H1 (cell line): ENCODE measurements at regions not wholly inside any gene's neighbourhood (a gene's known extent, or its start where the extent isn't known, plus 50 kb on each side); places are given as distances from the start of the nearest gene placed in this dataset.

ENCODE experiments used
- ATF2 ChIP-seq: IDR thresholded peaks from 2 replicates; pipeline ENCODE4 v1.6.1; 2012; ENCODE audit warnings: low read length, inconsistent platforms
- CREB1 ChIP-seq: IDR thresholded peaks from 2 replicates; pipeline ENCODE4 v1.6.1; 2012; ENCODE audit warnings: inconsistent platforms
- EZH2 ChIP-seq: fragments of 200-600 bp; sonication (generic); IDR thresholded peaks from 2 replicates; pipeline ENCODE4 v1.7.1; 2012; ENCODE audit warnings: low read depth, mild to moderate bottlenecking, moderate library complexity, low read length, inconsistent platforms; ENCODE audit not compliant: severe bottlenecking
- GABPA ChIP-seq: IDR thresholded peaks from 2 replicates; pipeline ENCODE4 v1.6.1; 2011; ENCODE audit warnings: mild to moderate bottlenecking, low read length, moderate library complexity, borderline replicate concordance; ENCODE audit not compliant: insufficient read depth
- HDAC2 ChIP-seq, 2 experiments: fragments of 300-600 bp in 1 of 2; sonication (generic) in 1 of 2; IDR thresholded peaks; 2 replicates each; pipeline ENCODE4 v1.6.1; 2011 to 2012; ENCODE audit warnings: low read depth in 2 of 2, low read length in 2 of 2, mild to moderate bottlenecking in 2 of 2, moderate library complexity in 2 of 2, borderline replicate concordance in 1 of 2, inconsistent platforms in 1 of 2
- KDM1A ChIP-seq: fragments of 200-600, 300-600 bp; sonication (generic); IDR thresholded peaks from 2 replicates; pipeline ENCODE4 v1.7.1; 2016; ENCODE audit warnings: mild to moderate bottlenecking, low read length, borderline replicate concordance
- RXRA ChIP-seq: IDR thresholded peaks from 2 replicates; pipeline ENCODE4 v1.6.1; 2011; ENCODE audit warnings: low read depth, mild to moderate bottlenecking, low read length, moderate library complexity; ENCODE audit not compliant: insufficient read depth
- TF ChIP-seq, protein P1 (sequence below): fragments of 300-600 bp; sonication (generic); IDR thresholded peaks from 2 replicates; pipeline ENCODE4 v1.7.1; 2012; ENCODE audit warnings: low read length, moderate library complexity, mild to moderate bottlenecking, inconsistent platforms; ENCODE audit not compliant: insufficient replicate concordance
- TF ChIP-seq, protein P2 (sequence below): IDR thresholded peaks from 2 replicates; pipeline ENCODE4 v1.6.1; 2011; ENCODE audit warnings: low read depth, mild to moderate bottlenecking, low read length; ENCODE audit not compliant: insufficient read depth

DNA sequence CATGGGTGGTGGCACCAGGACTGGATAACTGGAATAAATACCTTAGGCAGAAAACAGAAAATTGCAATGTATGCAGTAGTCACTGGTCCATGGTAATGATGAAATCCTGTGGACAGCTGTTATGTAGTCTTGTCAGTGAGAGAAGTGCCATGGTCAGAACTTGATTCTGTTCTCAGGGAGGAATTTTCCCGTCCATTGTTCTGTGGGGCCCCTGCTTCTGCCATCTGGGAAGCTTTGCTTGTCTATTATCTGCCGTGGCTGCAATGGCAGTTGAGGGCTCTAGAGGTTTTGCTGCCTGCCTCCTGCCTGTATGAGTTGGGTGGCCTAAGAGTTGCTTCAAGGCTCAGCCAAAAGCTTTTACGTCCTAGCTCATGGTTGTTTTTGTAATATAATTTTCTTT, 126.8 kb upstream of the SLC35B3 start (continued):
- TF ChIP-seq, protein P1, sequence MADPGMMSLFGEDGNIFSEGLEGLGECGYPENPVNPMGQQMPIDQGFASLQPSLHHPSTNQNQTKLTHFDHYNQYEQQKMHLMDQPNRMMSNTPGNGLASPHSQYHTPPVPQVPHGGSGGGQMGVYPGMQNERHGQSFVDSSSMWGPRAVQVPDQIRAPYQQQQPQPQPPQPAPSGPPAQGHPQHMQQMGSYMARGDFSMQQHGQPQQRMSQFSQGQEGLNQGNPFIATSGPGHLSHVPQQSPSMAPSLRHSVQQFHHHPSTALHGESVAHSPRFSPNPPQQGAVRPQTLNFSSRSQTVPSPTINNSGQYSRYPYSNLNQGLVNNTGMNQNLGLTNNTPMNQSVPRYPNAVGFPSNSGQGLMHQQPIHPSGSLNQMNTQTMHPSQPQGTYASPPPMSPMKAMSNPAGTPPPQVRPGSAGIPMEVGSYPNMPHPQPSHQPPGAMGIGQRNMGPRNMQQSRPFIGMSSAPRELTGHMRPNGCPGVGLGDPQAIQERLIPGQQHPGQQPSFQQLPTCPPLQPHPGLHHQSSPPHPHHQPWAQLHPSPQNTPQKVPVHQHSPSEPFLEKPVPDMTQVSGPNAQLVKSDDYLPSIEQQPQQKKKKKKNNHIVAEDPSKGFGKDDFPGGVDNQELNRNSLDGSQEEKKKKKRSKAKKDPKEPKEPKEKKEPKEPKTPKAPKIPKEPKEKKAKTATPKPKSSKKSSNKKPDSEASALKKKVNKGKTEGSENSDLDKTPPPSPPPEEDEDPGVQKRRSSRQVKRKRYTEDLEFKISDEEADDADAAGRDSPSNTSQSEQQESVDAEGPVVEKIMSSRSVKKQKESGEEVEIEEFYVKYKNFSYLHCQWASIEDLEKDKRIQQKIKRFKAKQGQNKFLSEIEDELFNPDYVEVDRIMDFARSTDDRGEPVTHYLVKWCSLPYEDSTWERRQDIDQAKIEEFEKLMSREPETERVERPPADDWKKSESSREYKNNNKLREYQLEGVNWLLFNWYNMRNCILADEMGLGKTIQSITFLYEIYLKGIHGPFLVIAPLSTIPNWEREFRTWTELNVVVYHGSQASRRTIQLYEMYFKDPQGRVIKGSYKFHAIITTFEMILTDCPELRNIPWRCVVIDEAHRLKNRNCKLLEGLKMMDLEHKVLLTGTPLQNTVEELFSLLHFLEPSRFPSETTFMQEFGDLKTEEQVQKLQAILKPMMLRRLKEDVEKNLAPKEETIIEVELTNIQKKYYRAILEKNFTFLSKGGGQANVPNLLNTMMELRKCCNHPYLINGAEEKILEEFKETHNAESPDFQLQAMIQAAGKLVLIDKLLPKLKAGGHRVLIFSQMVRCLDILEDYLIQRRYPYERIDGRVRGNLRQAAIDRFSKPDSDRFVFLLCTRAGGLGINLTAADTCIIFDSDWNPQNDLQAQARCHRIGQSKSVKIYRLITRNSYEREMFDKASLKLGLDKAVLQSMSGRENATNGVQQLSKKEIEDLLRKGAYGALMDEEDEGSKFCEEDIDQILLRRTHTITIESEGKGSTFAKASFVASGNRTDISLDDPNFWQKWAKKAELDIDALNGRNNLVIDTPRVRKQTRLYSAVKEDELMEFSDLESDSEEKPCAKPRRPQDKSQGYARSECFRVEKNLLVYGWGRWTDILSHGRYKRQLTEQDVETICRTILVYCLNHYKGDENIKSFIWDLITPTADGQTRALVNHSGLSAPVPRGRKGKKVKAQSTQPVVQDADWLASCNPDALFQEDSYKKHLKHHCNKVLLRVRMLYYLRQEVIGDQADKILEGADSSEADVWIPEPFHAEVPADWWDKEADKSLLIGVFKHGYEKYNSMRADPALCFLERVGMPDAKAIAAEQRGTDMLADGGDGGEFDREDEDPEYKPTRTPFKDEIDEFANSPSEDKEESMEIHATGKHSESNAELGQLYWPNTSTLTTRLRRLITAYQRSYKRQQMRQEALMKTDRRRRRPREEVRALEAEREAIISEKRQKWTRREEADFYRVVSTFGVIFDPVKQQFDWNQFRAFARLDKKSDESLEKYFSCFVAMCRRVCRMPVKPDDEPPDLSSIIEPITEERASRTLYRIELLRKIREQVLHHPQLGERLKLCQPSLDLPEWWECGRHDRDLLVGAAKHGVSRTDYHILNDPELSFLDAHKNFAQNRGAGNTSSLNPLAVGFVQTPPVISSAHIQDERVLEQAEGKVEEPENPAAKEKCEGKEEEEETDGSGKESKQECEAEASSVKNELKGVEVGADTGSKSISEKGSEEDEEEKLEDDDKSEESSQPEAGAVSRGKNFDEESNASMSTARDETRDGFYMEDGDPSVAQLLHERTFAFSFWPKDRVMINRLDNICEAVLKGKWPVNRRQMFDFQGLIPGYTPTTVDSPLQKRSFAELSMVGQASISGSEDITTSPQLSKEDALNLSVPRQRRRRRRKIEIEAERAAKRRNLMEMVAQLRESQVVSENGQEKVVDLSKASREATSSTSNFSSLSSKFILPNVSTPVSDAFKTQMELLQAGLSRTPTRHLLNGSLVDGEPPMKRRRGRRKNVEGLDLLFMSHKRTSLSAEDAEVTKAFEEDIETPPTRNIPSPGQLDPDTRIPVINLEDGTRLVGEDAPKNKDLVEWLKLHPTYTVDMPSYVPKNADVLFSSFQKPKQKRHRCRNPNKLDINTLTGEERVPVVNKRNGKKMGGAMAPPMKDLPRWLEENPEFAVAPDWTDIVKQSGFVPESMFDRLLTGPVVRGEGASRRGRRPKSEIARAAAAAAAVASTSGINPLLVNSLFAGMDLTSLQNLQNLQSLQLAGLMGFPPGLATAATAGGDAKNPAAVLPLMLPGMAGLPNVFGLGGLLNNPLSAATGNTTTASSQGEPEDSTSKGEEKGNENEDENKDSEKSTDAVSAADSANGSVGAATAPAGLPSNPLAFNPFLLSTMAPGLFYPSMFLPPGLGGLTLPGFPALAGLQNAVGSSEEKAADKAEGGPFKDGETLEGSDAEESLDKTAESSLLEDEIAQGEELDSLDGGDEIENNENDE = no peak
- TF ChIP-seq EZH2 (no peak), ATF2 (no peak), GABPA (no peak), RXRA (no peak), CREB1 (no peak), KDM1A (no peak), HDAC2 (IDR thresholded peaks at IDR 0.05; ENCODE audit: borderline replicate concordance in 1 of 2, low read depth in 2 of 2, low read length in 2 of 2) (no peak)
- TF ChIP-seq, protein P2, sequence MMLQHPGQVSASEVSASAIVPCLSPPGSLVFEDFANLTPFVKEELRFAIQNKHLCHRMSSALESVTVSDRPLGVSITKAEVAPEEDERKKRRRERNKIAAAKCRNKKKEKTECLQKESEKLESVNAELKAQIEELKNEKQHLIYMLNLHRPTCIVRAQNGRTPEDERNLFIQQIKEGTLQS = no peak
